ENCODE measurements at regions not wholly inside any gene's neighbourhood (a gene's known extent, or its start where the extent isn't known, plus 50 kb on each side); places are given as distances from the start of the nearest gene placed in this dataset.
"Not testable (repeated sequence)": the region's sequence is repeated elsewhere in the genome, so short reads cannot be mapped to it uniquely, and the experiment has no call there.

GRCh38 chrX:92081250-92081649, 302.1 kb downstream of the PCDH11X start:
- in situ Hi-C loops (cut with HindIII; ENCODE audit: low pct_unique_long_range_greater_than_20kb, low sequenced_read_pairs); DNase-seq (ENCODE audit: low read depth, low spot score): not testable (repeated sequence)

GRCh38 chrX:92090756-92091155, 311.6 kb downstream of the PCDH11X start:
- DNase-seq (ENCODE audit: low read depth, low spot score), result peak; percentile 76
- in situ Hi-C loops (cut with HindIII; ENCODE audit: low pct_unique_long_range_greater_than_20kb, low sequenced_read_pairs), result not testable (repeated sequence)

- in situ Hi-C loops (cut with HindIII; ENCODE audit: low pct_unique_long_range_greater_than_20kb, low sequenced_read_pairs); DNase-seq (ENCODE audit: low read depth, low spot score): not testable (repeated sequence)
Measured at GRCh38 chrX:92098136-92098535, 319.0 kb downstream of the PCDH11X start.

- DNase-seq (ENCODE audit: low read depth, low spot score); in situ Hi-C loops (cut with HindIII; ENCODE audit: low pct_unique_long_range_greater_than_20kb, low sequenced_read_pairs): not testable (repeated sequence)
Measured at GRCh38 chrX:92100095-92100494, 320.9 kb downstream of the PCDH11X start.

GRCh38 chrX:92105693-92106092, 326.5 kb downstream of the PCDH11X start:
- DNase-seq (ENCODE audit: low read depth, low spot score); in situ Hi-C loops (cut with HindIII; ENCODE audit: low pct_unique_long_range_greater_than_20kb, low sequenced_read_pairs): not testable (repeated sequence)

GRCh38 chrX:92106671-92107070, 327.5 kb downstream of the PCDH11X start:
- in situ Hi-C loops (cut with HindIII; ENCODE audit: low pct_unique_long_range_greater_than_20kb, low sequenced_read_pairs); DNase-seq (ENCODE audit: low read depth, low spot score): not testable (repeated sequence)

GRCh38 chrX:92110410-92110911, 331.3 kb downstream of the PCDH11X start:
- in situ Hi-C loops (cut with HindIII; ENCODE audit: low pct_unique_long_range_greater_than_20kb, low sequenced_read_pairs); DNase-seq (ENCODE audit: low read depth, low spot score): not testable (repeated sequence)

- in situ Hi-C loops (cut with HindIII; ENCODE audit: low pct_unique_long_range_greater_than_20kb, low sequenced_read_pairs), result not testable (repeated sequence)
- peak; percentile 38 for DNase-seq (ENCODE audit: low read depth, low spot score)
Measured at GRCh38 chrX:92117701-92118100, 338.5 kb downstream of the PCDH11X start.

- in situ Hi-C loops (cut with HindIII; ENCODE audit: low pct_unique_long_range_greater_than_20kb, low sequenced_read_pairs); DNase-seq (ENCODE audit: low read depth, low spot score): not testable (repeated sequence)
Measured at GRCh38 chrX:92163035-92163434, 383.9 kb downstream of the PCDH11X start.

- in situ Hi-C loops (cut with HindIII; ENCODE audit: low pct_unique_long_range_greater_than_20kb, low sequenced_read_pairs), result no loop called here
- no peak for DNase-seq (ENCODE audit: low read depth, low spot score)
Measured at GRCh38 chrX:92209936-92210335, 430.8 kb downstream of the PCDH11X start.

- peak; percentile 8 for DNase-seq (ENCODE audit: low read depth, low spot score)
- in situ Hi-C loops (cut with HindIII; ENCODE audit: low pct_unique_long_range_greater_than_20kb, low sequenced_read_pairs), result no loop called here
Measured at GRCh38 chrX:92213786-92214185, 434.6 kb downstream of the PCDH11X start.

GRCh38 chrX:92215011-92215410, 435.8 kb downstream of the PCDH11X start:
- DNase-seq (ENCODE audit: low read depth, low spot score); in situ Hi-C loops (cut with HindIII; ENCODE audit: low pct_unique_long_range_greater_than_20kb, low sequenced_read_pairs): not testable (repeated sequence)

- DNase-seq (ENCODE audit: low read depth, low spot score), result no peak
- in situ Hi-C loops (cut with HindIII; ENCODE audit: low pct_unique_long_range_greater_than_20kb, low sequenced_read_pairs), result no loop called here
Measured at GRCh38 chrX:92224406-92224805, 445.2 kb downstream of the PCDH11X start.

- in situ Hi-C loops (cut with HindIII; ENCODE audit: low pct_unique_long_range_greater_than_20kb, low sequenced_read_pairs), result no loop called here
- DNase-seq (ENCODE audit: low read depth, low spot score), result no peak
Measured at GRCh38 chrX:92230628-92231027, 451.5 kb downstream of the PCDH11X start.

GRCh38 chrX:92231391-92231790, 452.2 kb downstream of the PCDH11X start:
- no peak for DNase-seq (ENCODE audit: low read depth, low spot score)
- in situ Hi-C loops (cut with HindIII; ENCODE audit: low pct_unique_long_range_greater_than_20kb, low sequenced_read_pairs), result no loop called here

- peak; percentile 33 for DNase-seq (ENCODE audit: low read depth, low spot score)
- in situ Hi-C loops (cut with HindIII; ENCODE audit: low pct_unique_long_range_greater_than_20kb, low sequenced_read_pairs), result no loop called here
Measured at GRCh38 chrX:92232182-92232581, 453.0 kb downstream of the PCDH11X start.

- in situ Hi-C loops (cut with HindIII; ENCODE audit: low pct_unique_long_range_greater_than_20kb, low sequenced_read_pairs), result no loop called here
- no peak for DNase-seq (ENCODE audit: low read depth, low spot score)
Measured at GRCh38 chrX:92241249-92241648, 462.1 kb downstream of the PCDH11X start.

GRCh38 chrX:92247076-92247475, 467.9 kb downstream of the PCDH11X start:
- DNase-seq (ENCODE audit: low read depth, low spot score), result no peak
- in situ Hi-C loops (cut with HindIII; ENCODE audit: low pct_unique_long_range_greater_than_20kb, low sequenced_read_pairs), result no loop called here

GRCh38 chrX:92249125-92249524, 469.9 kb downstream of the PCDH11X start:
- no peak for DNase-seq (ENCODE audit: low read depth, low spot score)
- in situ Hi-C loops (cut with HindIII; ENCODE audit: low pct_unique_long_range_greater_than_20kb, low sequenced_read_pairs), result no loop called here

- peak; percentile 45 for DNase-seq (ENCODE audit: low read depth, low spot score)
- in situ Hi-C loops (cut with HindIII; ENCODE audit: low pct_unique_long_range_greater_than_20kb, low sequenced_read_pairs), result no loop called here
Measured at GRCh38 chrX:92260102-92260501, 480.9 kb downstream of the PCDH11X start.

Measured in SK-MEL-5 (cell line).